Coronary artery (tissue), 2 donors: ENCODE measurements at regions not wholly inside any gene's neighbourhood (a gene's known extent, or its start where the extent isn't known, plus 50 kb on each side); places are given as distances from the start of the nearest gene placed in this dataset.

ENCODE experiments used
- DNase-seq: peaks from one replicate; pipeline ENCODE4 v3.0.0-alpha.2; 2017; ENCODE audit warnings: low spot score
- H3K27ac ChIP-seq, 2 donors: fragments of 200-600 bp; sonication (generic); one replicate each; pipeline ENCODE4 v1.5.1; 2016 to 2019
- H3K4me3 ChIP-seq: fragments of 200-600 bp; sonication (generic); 2 replicates; pipeline ENCODE4 v1.5.1; 2016; ENCODE audit warnings: mild to moderate bottlenecking, moderate library complexity
- CTCF ChIP-seq: fragments of 200-600 bp; sonication (generic); IDR thresholded peaks from one replicate; pipeline ENCODE4 v1.5.1; 2019; ENCODE audit warnings: antibody characterized with exemption

- no peak for DNase-seq
- Histone ChIP-seq H3K27ac (no peak overlapping the region), H3K4me3 (no peak overlapping the region)
- TF ChIP-seq CTCF: no peak
These were observed 1474.6 kb upstream of the TENM3 start for GRCh38 chr4:180768610-180769009.

GRCh38 chr4:180769791-180770190 lies 1473.4 kb upstream of the TENM3 start:
- no peak overlapping the region for H3K27ac ChIP-seq
- no peak for DNase-seq
- no peak overlapping the region for H3K4me3 ChIP-seq
- no peak for TF ChIP-seq CTCF

- no peak for TF ChIP-seq CTCF
These were observed 1472.9 kb upstream of the TENM3 start for GRCh38 chr4:180770265-180770664.

GRCh38 chr4:180784940-180785339 lies 1458.3 kb upstream of the TENM3 start:
- Histone ChIP-seq H3K27ac (no peak overlapping the region), H3K4me3 (no peak overlapping the region)
- TF ChIP-seq CTCF: no peak
- no peak for DNase-seq

More at GRCh38 chr4:180770265-180770664, 1472.9 kb upstream of the TENM3 start:
- Histone ChIP-seq H3K4me3 (no peak overlapping the region), H3K27ac (no peak overlapping the region)
- DNase-seq: no peak

- Histone ChIP-seq H3K27ac (no peak overlapping the region), H3K4me3 (no peak overlapping the region)
- DNase-seq: no peak
- TF ChIP-seq CTCF: no peak
These were observed 1454.5 kb upstream of the TENM3 start for GRCh38 chr4:180788729-180789128.

GRCh38 chr4:180789929-180790328 lies 1453.3 kb upstream of the TENM3 start:
- H3K4me3 ChIP-seq: no peak overlapping the region

GRCh38 chr4:180790471-180790870 lies 1452.7 kb upstream of the TENM3 start:
- no peak overlapping the region for H3K4me3 ChIP-seq
- no peak for TF ChIP-seq CTCF
- DNase-seq: no peak
- H3K27ac ChIP-seq: no peak overlapping the region

More at GRCh38 chr4:180789929-180790328, 1453.3 kb upstream of the TENM3 start:
- no peak for DNase-seq
- TF ChIP-seq CTCF: no peak
- no peak overlapping the region for H3K27ac ChIP-seq
